Neural progenitor cell (in vitro differentiated cells): ENCODE measurements at regions not wholly inside any gene's neighbourhood (a gene's known extent, or its start where the extent isn't known, plus 50 kb on each side); places are given as distances from the start of the nearest gene placed in this dataset.

Experiments
- EZH2 ChIP-seq: fragments of 200-600 bp; sonication (generic); IDR thresholded peaks from 2 replicates; pipeline ENCODE4 v1.6.1; 2017; ENCODE audit warnings: antibody characterized with exemption, mild to moderate bottlenecking, moderate library complexity
- EZH2phosphoT487 ChIP-seq: fragments of 200-600 bp; sonication (generic); IDR thresholded peaks from 2 replicates; pipeline ENCODE4 v1.6.1; 2017; ENCODE audit warnings: antibody characterized with exemption
- TF ChIP-seq, protein P1 (sequence below): fragments of 200-600 bp; sonication (generic); IDR thresholded peaks from 2 replicates; pipeline ENCODE4 v1.5.1; 2017; ENCODE audit warnings: antibody characterized with exemption, mild to moderate bottlenecking

DNA sequence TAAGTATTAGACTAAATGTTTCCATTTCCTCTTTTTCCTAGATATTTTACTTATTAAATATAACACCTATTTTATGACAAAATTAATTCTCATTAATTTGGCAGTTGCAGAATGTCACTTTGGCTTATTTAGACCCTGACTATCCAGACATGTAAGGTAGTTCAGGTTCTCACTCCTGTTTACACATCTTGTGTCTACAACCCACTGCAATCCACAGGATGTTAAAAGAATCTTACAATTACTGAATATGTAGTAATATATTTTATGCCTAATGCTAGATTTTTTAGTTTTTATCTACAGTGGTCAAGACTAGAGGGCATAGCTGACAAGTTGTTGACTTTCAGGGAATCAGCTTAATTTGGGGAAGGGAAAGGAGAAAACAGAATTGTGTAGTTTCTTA is 346.7 kb downstream of the USP25 start:
- no peak for TF ChIP-seq EZH2
- TF ChIP-seq, protein P1, sequence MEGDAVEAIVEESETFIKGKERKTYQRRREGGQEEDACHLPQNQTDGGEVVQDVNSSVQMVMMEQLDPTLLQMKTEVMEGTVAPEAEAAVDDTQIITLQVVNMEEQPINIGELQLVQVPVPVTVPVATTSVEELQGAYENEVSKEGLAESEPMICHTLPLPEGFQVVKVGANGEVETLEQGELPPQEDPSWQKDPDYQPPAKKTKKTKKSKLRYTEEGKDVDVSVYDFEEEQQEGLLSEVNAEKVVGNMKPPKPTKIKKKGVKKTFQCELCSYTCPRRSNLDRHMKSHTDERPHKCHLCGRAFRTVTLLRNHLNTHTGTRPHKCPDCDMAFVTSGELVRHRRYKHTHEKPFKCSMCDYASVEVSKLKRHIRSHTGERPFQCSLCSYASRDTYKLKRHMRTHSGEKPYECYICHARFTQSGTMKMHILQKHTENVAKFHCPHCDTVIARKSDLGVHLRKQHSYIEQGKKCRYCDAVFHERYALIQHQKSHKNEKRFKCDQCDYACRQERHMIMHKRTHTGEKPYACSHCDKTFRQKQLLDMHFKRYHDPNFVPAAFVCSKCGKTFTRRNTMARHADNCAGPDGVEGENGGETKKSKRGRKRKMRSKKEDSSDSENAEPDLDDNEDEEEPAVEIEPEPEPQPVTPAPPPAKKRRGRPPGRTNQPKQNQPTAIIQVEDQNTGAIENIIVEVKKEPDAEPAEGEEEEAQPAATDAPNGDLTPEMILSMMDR, result no peak
- no peak for TF ChIP-seq EZH2phosphoT487
